HEK293T (cell line): ENCODE measurements at regions not wholly inside any gene's neighbourhood (a gene's known extent, or its start where the extent isn't known, plus 50 kb on each side); places are given as distances from the start of the nearest gene placed in this dataset.

Experiments
- CTCF ChIA-PET: fragments of 350-600 bp; formaldehyde crosslinking; extraction: SDS; loops from one replicate; lab custom pipeline; 2021; ENCODE audit warnings: antibody characterized with exemption, inconsistent platforms; lab: Yijun Ruan, JAX
- POLR2A ChIA-PET: fragments of 350-600 bp; formaldehyde crosslinking; extraction: SDS; loops from one replicate; lab custom pipeline; 2020; ENCODE audit warnings: antibody characterized with exemption, inconsistent platforms; lab: Yijun Ruan, JAX
- DNase-seq: peaks from one replicate; pipeline ENCODE4 v3.0.0; 2012; ENCODE audit warnings: mixed read lengths; ENCODE audit errors: extremely low spot score
- ARNT ChIP-seq: fragments of 450-650 bp; IDR thresholded peaks from 2 replicates; pipeline ENCODE4 v1.6.1; 2017; ENCODE audit warnings: mild to moderate bottlenecking
- BHLHE40 ChIP-seq: fragments of 450-650 bp; IDR thresholded peaks from 2 replicates; pipeline ENCODE4 v1.6.1; 2016; ENCODE audit warnings: mild to moderate bottlenecking, moderate library complexity, borderline replicate concordance
- CTBP1 ChIP-seq: fragments of 450-650 bp; IDR thresholded peaks from 2 replicates; pipeline ENCODE4 v1.6.1; 2016; ENCODE audit warnings: borderline replicate concordance
- ELF4 ChIP-seq: fragments of 450-650 bp; IDR thresholded peaks from 2 replicates; pipeline ENCODE4 v1.6.1; 2017; ENCODE audit warnings: antibody characterized with exemption
- FOXA1 ChIP-seq: fragments of 450-650 bp; IDR thresholded peaks from 2 replicates; pipeline ENCODE4 v1.6.1; 2016; ENCODE audit warnings: mild to moderate bottlenecking
- FOXK2 ChIP-seq: fragments of 450-650 bp; IDR thresholded peaks from 2 replicates; pipeline ENCODE4 v1.6.1; 2016; ENCODE audit warnings: mild to moderate bottlenecking
- FOXM1 ChIP-seq: fragments of 450-650 bp; IDR thresholded peaks from 2 replicates; pipeline ENCODE4 v1.6.1; 2017; ENCODE audit warnings: mild to moderate bottlenecking, borderline replicate concordance
- HDGF ChIP-seq: fragments of 450-650 bp; IDR thresholded peaks from 2 replicates; pipeline ENCODE4 v1.6.1; 2017; ENCODE audit warnings: antibody characterized with exemption, borderline replicate concordance
- L3MBTL2 ChIP-seq: fragments of 450-650 bp; conservative IDR thresholded peaks from 2 replicates; pipeline ENCODE4 v1.6.1; 2016; ENCODE audit warnings: mild to moderate bottlenecking
- LEF1 ChIP-seq: fragments of 450-650 bp; IDR thresholded peaks from 2 replicates; pipeline ENCODE4 v1.6.1; 2017; ENCODE audit warnings: mild to moderate bottlenecking, borderline replicate concordance
- NFRKB ChIP-seq: fragments of 450-650 bp; IDR thresholded peaks from 2 replicates; pipeline ENCODE4 v1.6.1; 2016; ENCODE audit warnings: mild to moderate bottlenecking, moderate library complexity
- PKNOX1 ChIP-seq: fragments of 450-650 bp; IDR thresholded peaks from 2 replicates; pipeline ENCODE4 v1.6.1; 2016
- SP1 ChIP-seq: fragments of 450-650 bp; IDR thresholded peaks from 2 replicates; pipeline ENCODE4 v1.6.1; 2017
- SUZ12 ChIP-seq: fragments of 450-650 bp; IDR thresholded peaks from 2 replicates; pipeline ENCODE4 v1.6.1; 2016; ENCODE audit warnings: mild to moderate bottlenecking
- TARDBP ChIP-seq: fragments of 450-650 bp; IDR thresholded peaks from 2 replicates; pipeline ENCODE4 v1.6.1; 2016
- ZNF384 ChIP-seq: fragments of 450-650 bp; IDR thresholded peaks from 2 replicates; pipeline ENCODE4 v1.6.1; 2016

GRCh38 chr7:36006636-36007229, 146.3 kb upstream of the EEPD1 start:
- CTCF ChIA-PET = interaction anchor here (0.8 kb wide), 1 partner anchor 14 kb away, joined by 3 read pairs; no protein-coding TSS in a partner anchor
- TF ChIP-seq FOXA1 (no peak), HDGF (no peak), ELF4 (no peak), BHLHE40 (no peak), ZNF384 (no peak), TARDBP (no peak), SUZ12 (no peak), ARNT (no peak), NFRKB (no peak), PKNOX1 (no peak), SP1 (no peak), FOXK2 (no peak)
- no peak for DNase-seq
- POLR2A ChIA-PET = no interaction called here

GRCh38 chr7:36010656-36011587, 142.1 kb upstream of the EEPD1 start:
- TF ChIP-seq TARDBP = no peak
- TF ChIP-seq ARNT = no peak
- TF ChIP-seq FOXK2 = no peak
- TF ChIP-seq PKNOX1 = no peak
- no peak for TF ChIP-seq L3MBTL2
- no peak for TF ChIP-seq CTBP1
- no peak for TF ChIP-seq SUZ12
- no peak for TF ChIP-seq ELF4
- TF ChIP-seq HDGF = no peak
- no peak for TF ChIP-seq LEF1
- TF ChIP-seq BHLHE40 = no peak
- no peak for TF ChIP-seq ZNF384
- no peak for TF ChIP-seq FOXA1
- no peak for TF ChIP-seq FOXM1
- no peak for TF ChIP-seq NFRKB
- no peak for TF ChIP-seq SP1
- POLR2A ChIA-PET = no interaction called here
- CTCF ChIA-PET = interaction anchor here (1.5 kb wide), 1 partner anchor 10 kb away, joined by 4 read pairs; no protein-coding TSS in a partner anchor
- DNase-seq = no peak

GRCh38 chr7:36011588-36011965, 141.5 kb upstream of the EEPD1 start:
- no peak for TF ChIP-seq FOXK2
- POLR2A ChIA-PET = no interaction called here
- DNase-seq = no peak
- CTCF ChIA-PET = interaction anchor here (1.5 kb wide), 1 partner anchor 10 kb away, joined by 4 read pairs; no protein-coding TSS in a partner anchor

- ChIA-PET POLR2A (no interaction called here), CTCF (no interaction called here)
- no peak for DNase-seq
- TF ChIP-seq FOXA1 (no peak), ARNT (no peak), PKNOX1 (no peak), LEF1 (no peak), TARDBP (no peak), SUZ12 (no peak), ZNF384 (no peak), SP1 (no peak), NFRKB (no peak), ELF4 (no peak), CTBP1 (no peak)
Observed at GRCh38 chr7:36013246-36014014, 139.6 kb upstream of the EEPD1 start.

GRCh38 chr7:36014961-36015360, 138.1 kb upstream of the EEPD1 start:
- DNase-seq = no peak
- TF ChIP-seq CTBP1 (no peak), FOXM1 (no peak), SP1 (no peak), NFRKB (no peak), LEF1 (no peak), BHLHE40 (no peak), L3MBTL2 (no peak)
- ChIA-PET POLR2A (no interaction called here), CTCF (no interaction called here)

- ChIA-PET CTCF (no interaction called here), POLR2A (no interaction called here)
- TF ChIP-seq PKNOX1 (no peak), NFRKB (no peak), L3MBTL2 (no peak), ARNT (no peak), ZNF384 (no peak), ELF4 (no peak), HDGF (no peak), BHLHE40 (no peak), SP1 (no peak), FOXK2 (no peak), SUZ12 (no peak), LEF1 (no peak), CTBP1 (no peak)
- DNase-seq = no peak
Observed at GRCh38 chr7:36015733-36016132, 137.3 kb upstream of the EEPD1 start.
